SK-N-MC (cell line): ENCODE measurements at regions not wholly inside any gene's neighbourhood (a gene's known extent, or its start where the extent isn't known, plus 50 kb on each side); places are given as distances from the start of the nearest gene placed in this dataset.
"Not testable (repeated sequence)": the region's sequence is repeated elsewhere in the genome, so short reads cannot be mapped to it uniquely, and the experiment has no call there.

Experiments used
- DNase-seq: peaks from one replicate; pipeline ENCODE4 v3.0.0-alpha.2; 2011; ENCODE audit warnings: low read depth, low spot score
- H3K27ac ChIP-seq: fragments of 200-600 bp; sonication (generic); 2 replicates; pipeline ENCODE4 v1.5.1; 2016; ENCODE audit warnings: mixed run types
- H3K36me3 ChIP-seq: fragments of 200-600 bp; sonication (generic); 2 replicates; pipeline ENCODE4 v1.6.1; 2017; ENCODE audit warnings: antibody characterized with exemption, low read length, mixed read lengths; ENCODE audit not compliant: insufficient read depth
- H3K4me3 ChIP-seq: fragments of 200-600 bp; sonication (generic); 2 replicates; pipeline ENCODE4 v1.5.1; 2016
- H3K9ac ChIP-seq: fragments of 200-600 bp; sonication (generic); 2 replicates; pipeline ENCODE4 v1.8.0; 2017; ENCODE audit warnings: mixed run types, mixed read lengths; ENCODE audit not compliant: insufficient read length
- H3K9me3 ChIP-seq: fragments of 200-600 bp; sonication (generic); 2 replicates; pipeline ENCODE4 v1.6.1; 2017; ENCODE audit warnings: low read depth, mild to moderate bottlenecking, antibody characterized with exemption, low read length, moderate library complexity, mixed read lengths
- EZH2 ChIP-seq: fragments of 200-600 bp; sonication (generic); IDR thresholded peaks from one replicate; pipeline ENCODE4 v1.6.1; 2017; ENCODE audit warnings: antibody characterized with exemption
- FOXP2 ChIP-seq: optimal IDR thresholded peaks from 2 replicates; pipeline ENCODE3; 2011; ENCODE audit warnings: mild to moderate bottlenecking, moderate library complexity; ENCODE audit not compliant: insufficient read depth; ENCODE audit errors: extremely low read length, control extremely low read depth
- POLR2AphosphoS5 ChIP-seq: IDR thresholded peaks from 2 replicates; pipeline ENCODE4 v1.6.1; 2012; ENCODE audit warnings: mild to moderate bottlenecking, low read depth, low read length, borderline replicate concordance

DNA sequence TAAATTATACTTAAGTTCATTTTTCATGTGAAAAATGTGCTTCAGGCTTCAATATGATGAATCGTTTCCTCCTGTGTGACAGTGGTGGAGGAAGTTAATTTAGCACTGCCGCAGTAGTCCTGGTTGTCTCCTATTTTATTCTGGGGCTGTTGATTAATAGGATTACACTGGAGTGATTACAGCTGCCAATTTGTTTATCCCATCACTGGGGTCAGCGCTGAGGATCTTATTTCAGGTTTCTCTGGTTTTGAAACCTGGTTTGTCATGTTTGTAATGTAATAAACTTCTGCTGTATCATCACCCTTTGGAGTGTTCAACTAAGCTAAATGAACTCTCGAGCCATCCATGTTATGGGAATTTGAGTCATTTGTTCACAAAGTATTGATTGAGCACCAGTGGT is 241.7 kb upstream of the KCNN2 start:
- Histone ChIP-seq H3K9ac (no peak overlapping the region), H3K4me3 (no peak overlapping the region), H3K9me3 (no peaks in the 10 kb centered on the region), H3K27ac (no peak overlapping the region), H3K36me3 (no peaks in the 10 kb centered on the region)
- DNase-seq, result no peak
- TF ChIP-seq FOXP2, result no peak
- TF ChIP-seq POLR2AphosphoS5, result no peak
- TF ChIP-seq EZH2, result no peak

DNA sequence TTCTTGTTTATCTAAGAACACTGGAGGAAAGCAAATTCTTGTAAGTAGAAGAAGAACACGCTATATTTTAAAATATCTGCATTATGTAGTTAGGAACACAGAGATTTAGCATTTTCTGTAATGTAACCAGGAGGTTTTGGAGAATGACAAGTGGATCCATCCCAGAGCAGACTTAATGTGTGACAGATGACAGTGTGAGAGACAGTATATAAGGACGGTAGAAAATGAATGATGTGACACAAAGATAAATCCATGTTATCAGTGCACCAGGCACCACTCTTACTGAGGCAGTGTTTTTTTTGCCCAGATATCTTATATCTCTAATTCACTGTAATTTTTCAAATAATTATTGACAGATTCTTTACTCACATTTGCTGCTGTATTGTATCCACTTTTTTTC is 239.0 kb upstream of the KCNN2 start:
- H3K9ac ChIP-seq, result no peak overlapping the region

DNA sequence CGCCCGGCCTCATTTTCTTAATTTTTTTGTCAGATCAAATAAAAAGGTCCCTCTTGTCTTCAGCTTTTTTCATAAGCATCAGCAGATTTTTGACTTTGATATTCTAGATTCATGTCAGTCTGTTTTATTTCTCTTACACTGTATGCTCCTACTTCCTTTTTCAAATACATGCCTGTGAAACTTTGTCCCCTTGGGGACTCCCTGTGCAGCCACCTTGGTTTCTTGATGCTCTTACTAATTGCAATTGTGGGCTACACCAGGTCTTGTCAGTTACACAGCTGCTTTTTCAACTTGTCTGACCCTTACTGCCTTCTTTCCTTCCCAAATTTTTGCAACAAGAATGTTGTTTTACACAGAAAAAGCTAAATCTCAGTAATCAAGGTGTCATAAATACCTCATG is 238.2 kb upstream of the KCNN2 start:
- H3K27ac ChIP-seq, result no peak overlapping the region
- H3K4me3 ChIP-seq, result no peak overlapping the region
- H3K9me3 ChIP-seq, result no peaks in the 10 kb centered on the region
- no peaks in the 10 kb centered on the region for H3K36me3 ChIP-seq
- no peak overlapping the region for H3K9ac ChIP-seq
- DNase-seq, result no peak
- TF ChIP-seq EZH2, result no peak
- TF ChIP-seq POLR2AphosphoS5, result no peak
- TF ChIP-seq FOXP2, result no peak

More for the DNA sequence above, 239.0 kb upstream of the KCNN2 start:
- no peaks in the 10 kb centered on the region for H3K9me3 ChIP-seq
- DNase-seq, result no peak
- TF ChIP-seq POLR2AphosphoS5, result no peak
- no peak for TF ChIP-seq EZH2
- no peak for TF ChIP-seq FOXP2
- H3K4me3 ChIP-seq, result no peak overlapping the region
- no peak overlapping the region for H3K27ac ChIP-seq
- no peaks in the 10 kb centered on the region for H3K36me3 ChIP-seq

DNA sequence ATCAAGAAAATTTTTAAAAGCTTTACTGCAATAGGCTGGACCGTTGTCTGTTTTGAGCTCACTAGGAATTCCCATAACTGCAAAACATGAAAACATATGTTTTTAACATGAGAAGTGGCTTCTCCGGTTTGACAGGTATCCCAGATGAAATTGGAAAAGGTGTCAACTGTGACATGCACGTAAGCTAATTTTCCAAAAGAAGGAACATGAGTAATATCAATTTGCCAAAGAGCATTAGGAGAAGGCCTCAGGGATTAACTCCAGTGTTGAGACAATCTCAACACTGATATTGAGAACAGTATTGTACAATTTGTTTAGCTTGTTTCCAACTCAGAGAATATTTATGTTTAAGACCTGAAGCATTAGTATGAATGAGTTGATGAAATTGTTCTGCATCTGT is 215.5 kb upstream of the KCNN2 start:
- Histone ChIP-seq H3K4me3 (no peak overlapping the region), H3K27ac (no peak overlapping the region), H3K9me3 (no peaks in the 10 kb centered on the region), H3K36me3 (no peaks in the 10 kb centered on the region), H3K9ac (no peak overlapping the region)
- TF ChIP-seq POLR2AphosphoS5 (no peak), EZH2 (no peak), FOXP2 (no peak)
- no peak for DNase-seq

DNA sequence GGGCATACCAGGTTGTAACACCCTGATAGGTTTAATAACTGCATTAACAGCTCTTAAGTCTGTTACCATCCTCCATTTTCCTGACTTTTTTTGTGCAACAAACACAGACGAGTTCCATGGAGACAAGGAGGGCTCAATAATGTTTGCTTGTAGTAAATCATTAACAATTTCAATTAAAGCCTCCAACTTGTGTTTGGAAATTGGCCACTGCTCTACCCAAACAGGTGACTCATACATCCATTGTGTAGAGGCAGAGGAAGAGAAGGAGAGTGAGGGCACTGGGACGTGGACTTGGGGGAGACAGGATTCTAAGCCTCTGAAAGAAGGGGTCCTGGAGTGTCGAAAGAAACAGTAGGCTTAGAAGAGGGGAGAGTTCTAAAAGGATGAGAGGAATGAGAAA is 213.6 kb upstream of the KCNN2 start:
- DNase-seq, result no peak
- TF ChIP-seq EZH2 (no peak), FOXP2 (no peak), POLR2AphosphoS5 (no peak)
- H3K4me3 ChIP-seq, result no peak overlapping the region
- no peak overlapping the region for H3K9ac ChIP-seq
- H3K36me3 ChIP-seq, result no peaks in the 10 kb centered on the region
- H3K9me3 ChIP-seq, result no peaks in the 10 kb centered on the region
- H3K27ac ChIP-seq, result no peak overlapping the region

DNA sequence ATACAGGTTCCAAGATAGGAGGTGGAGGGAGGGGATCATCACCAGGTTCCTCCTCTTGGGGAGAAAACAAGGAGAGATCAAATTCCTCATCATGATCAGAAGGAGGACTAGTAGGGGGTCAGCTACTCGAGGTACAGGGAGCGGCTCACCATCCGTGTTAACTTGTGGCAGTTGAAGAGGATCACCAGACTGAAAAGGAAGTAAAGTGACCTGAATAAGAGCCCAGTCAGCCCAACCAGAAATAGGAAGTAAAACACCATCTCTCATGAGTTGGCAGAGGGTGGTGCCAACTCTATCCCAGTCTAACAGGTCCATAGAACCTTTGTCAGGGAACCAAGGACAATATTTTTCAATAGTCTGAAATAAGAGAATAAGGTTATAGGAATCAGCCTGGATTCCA is 213.1 kb upstream of the KCNN2 start:
- not testable (repeated sequence) for H3K36me3 ChIP-seq, H3K27ac ChIP-seq, DNase-seq, H3K9me3 ChIP-seq, H3K4me3 ChIP-seq, H3K9ac ChIP-seq

DNA sequence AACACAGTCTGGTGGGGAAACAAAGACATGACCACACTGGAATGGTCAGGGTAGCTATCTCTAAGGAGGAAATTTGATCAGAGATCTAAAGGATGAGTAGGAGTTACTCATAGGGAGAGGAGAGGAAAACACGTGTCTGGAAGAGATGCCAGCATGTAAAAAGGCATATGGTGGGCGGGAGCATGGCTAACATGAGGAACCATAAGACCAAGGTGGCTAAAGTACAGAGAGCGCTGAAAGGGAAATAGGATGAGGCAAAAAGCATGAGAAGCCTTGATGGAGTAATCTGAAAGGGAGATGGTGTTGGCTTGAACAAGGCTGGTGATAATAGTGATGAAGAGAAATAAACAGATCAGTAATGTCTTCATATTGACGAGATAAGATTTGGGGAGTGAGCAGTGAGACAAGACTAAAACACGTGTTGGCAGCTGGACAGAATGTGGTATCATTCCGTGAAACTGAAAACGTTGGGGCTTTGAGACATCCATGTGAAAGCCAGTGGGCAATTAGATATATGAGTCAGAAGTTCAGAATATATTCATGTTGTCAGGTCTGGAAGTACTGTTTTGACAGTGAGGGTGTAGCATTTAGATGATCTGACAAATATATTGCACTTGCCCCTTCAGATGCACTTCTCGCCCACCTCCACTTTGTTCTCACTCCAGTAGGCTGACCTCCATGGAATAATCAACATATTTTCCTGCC is 209.1 kb upstream of the KCNN2 start:
- Histone ChIP-seq H3K36me3 (no peaks in the 10 kb centered on the region), H3K9me3 (no peaks in the 10 kb centered on the region), H3K4me3 (no peak overlapping the region), H3K9ac (no peak overlapping the region), H3K27ac (no peak overlapping the region)
- DNase-seq, result no peak
- TF ChIP-seq EZH2 (no peak), POLR2AphosphoS5 (no peak), FOXP2 (no peak)

DNA sequence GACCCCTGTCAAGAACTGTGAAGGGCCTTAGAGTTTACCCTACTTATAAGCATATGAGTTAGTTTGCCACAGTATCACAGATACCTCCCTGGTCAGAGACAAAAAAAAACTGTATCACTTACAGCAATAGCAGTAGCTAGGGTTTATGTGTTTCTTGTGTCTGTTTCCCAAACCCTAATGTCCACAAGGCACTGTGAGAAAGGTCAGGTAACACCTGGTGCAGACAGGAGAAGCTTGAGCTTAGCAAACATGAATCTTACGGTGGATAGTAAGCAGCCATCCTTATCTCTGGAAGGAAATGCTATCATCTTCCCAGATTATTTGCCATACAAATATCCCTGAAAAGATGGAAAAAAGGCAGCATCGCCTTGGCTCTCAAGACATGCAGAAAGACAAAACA is 208.5 kb upstream of the KCNN2 start:
- Histone ChIP-seq H3K9me3 (no peaks in the 10 kb centered on the region), H3K27ac (no peak overlapping the region), H3K36me3 (no peaks in the 10 kb centered on the region), H3K9ac (no peak overlapping the region), H3K4me3 (no peak overlapping the region)
- no peak for DNase-seq
- TF ChIP-seq FOXP2, result no peak
- TF ChIP-seq POLR2AphosphoS5, result no peak
- no peak for TF ChIP-seq EZH2

DNA sequence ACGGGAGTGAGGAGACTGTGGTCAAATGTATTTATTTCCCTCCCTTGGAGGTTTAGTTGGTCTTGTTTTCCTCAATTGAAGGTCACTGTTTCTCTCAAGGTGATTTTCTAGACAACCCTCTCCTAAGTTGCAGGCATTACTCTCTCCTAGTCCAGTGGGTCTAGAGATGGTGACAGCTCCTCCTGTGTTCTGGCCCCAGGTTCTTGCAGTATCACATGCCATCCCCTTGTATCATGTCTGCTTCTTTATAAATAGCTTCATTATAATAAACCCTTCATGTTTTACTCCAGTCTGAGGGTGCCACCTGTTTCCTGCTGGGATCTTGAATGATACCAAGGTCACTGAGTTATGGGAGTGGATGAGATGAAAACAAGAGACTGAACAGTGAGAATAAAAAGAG is 208.0 kb upstream of the KCNN2 start:
- DNase-seq, result no peak
- H3K27ac ChIP-seq, result no peak overlapping the region
- no peak overlapping the region for H3K4me3 ChIP-seq
- no peaks in the 10 kb centered on the region for H3K36me3 ChIP-seq
- no peaks in the 10 kb centered on the region for H3K9me3 ChIP-seq
- no peak for TF ChIP-seq FOXP2
- TF ChIP-seq EZH2, result no peak
- no peak for TF ChIP-seq POLR2AphosphoS5
- no peak overlapping the region for H3K9ac ChIP-seq
